ENCODE measurements at regions not wholly inside any gene's neighbourhood (a gene's known extent, or its start where the extent isn't known, plus 50 kb on each side); places are given as distances from the start of the nearest gene placed in this dataset.

GRCh38 chr10:91137822-91138221, 82.6 kb upstream of the PCGF5 start:
- no peak for DNase-seq (ENCODE audit: low spot score)

- DNase-seq (ENCODE audit: low spot score): no peak
These were observed 79.4 kb upstream of the PCGF5 start for GRCh38 chr10:91140995-91141549.

- DNase-seq (ENCODE audit: low spot score): no peak
These were observed 75.5 kb upstream of the PCGF5 start for GRCh38 chr10:91144961-91145360.

- no peak for DNase-seq (ENCODE audit: low spot score)
These were observed 74.3 kb upstream of the PCGF5 start for GRCh38 chr10:91146146-91146545.

GRCh38 chr10:91149550-91149949, 70.9 kb upstream of the PCGF5 start:
- no peak for DNase-seq (ENCODE audit: low spot score)

- DNase-seq (ENCODE audit: low spot score): no peak
These were observed 69.8 kb upstream of the PCGF5 start for GRCh38 chr10:91150631-91151030.

- DNase-seq (ENCODE audit: low spot score): no peak
These were observed 67.0 kb upstream of the PCGF5 start for GRCh38 chr10:91153508-91153907.

GRCh38 chr10:91154842-91155241, 65.6 kb upstream of the PCGF5 start:
- DNase-seq (ENCODE audit: low spot score): peak; percentile 15

GRCh38 chr10:91156196-91156595, 64.3 kb upstream of the PCGF5 start:
- DNase-seq (ENCODE audit: low spot score): no peak

GRCh38 chr10:91159254-91159783, 61.1 kb upstream of the PCGF5 start:
- DNase-seq (ENCODE audit: low spot score): no peak

- peak; percentile 8 for DNase-seq (ENCODE audit: low spot score)
These were observed 58.4 kb upstream of the PCGF5 start for GRCh38 chr10:91162050-91162494.

- DNase-seq (ENCODE audit: low spot score): peak; percentile 50
These were observed 57.8 kb upstream of the PCGF5 start for GRCh38 chr10:91162495-91163268.

GRCh38 chr10:91163269-91163868, 57.1 kb upstream of the PCGF5 start:
- DNase-seq (ENCODE audit: low spot score): peak; percentile 58

GRCh38 chr10:91163869-91164474, 56.5 kb upstream of the PCGF5 start:
- peak; percentile 60 for DNase-seq (ENCODE audit: low spot score)

- DNase-seq (ENCODE audit: low spot score): no peak
These were observed 55.9 kb upstream of the PCGF5 start for GRCh38 chr10:91164520-91165065.

GRCh38 chr10:91167406-91167805, 53.1 kb upstream of the PCGF5 start:
- DNase-seq (ENCODE audit: low spot score): no peak

GRCh38 chr10:91170418-91170817, 50.0 kb upstream of the PCGF5 start:
- no peak for DNase-seq (ENCODE audit: low spot score)
